ENCODE measurements at regions not wholly inside any gene's neighbourhood (a gene's known extent, or its start where the extent isn't known, plus 50 kb on each side); places are given as distances from the start of the nearest gene placed in this dataset.
"Not testable (repeated sequence)": the region's sequence is repeated elsewhere in the genome, so short reads cannot be mapped to it uniquely, and the experiment has no call there.

DNA sequence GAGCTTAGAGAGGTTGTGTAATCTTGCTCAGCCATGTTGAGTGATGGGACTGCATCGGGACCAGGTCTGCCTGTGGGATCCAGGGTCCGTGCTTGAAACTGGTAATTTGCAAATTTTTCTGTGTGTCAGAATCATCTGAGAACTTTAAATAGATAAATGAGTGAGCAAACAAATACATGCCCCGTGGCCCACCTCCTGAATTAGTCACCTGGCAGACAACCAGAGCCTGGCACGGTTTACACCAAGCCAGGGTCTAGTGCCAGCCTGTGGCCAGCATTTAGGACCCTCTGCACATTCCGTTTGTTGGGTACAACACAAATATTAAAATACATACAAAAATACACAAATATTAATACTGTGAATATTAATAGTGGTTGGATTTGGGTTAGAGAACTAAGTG is 90.6 kb upstream of the STOX2 start:
- DNase-seq (ENCODE audit: low read depth, low spot score) = no peak

DNA sequence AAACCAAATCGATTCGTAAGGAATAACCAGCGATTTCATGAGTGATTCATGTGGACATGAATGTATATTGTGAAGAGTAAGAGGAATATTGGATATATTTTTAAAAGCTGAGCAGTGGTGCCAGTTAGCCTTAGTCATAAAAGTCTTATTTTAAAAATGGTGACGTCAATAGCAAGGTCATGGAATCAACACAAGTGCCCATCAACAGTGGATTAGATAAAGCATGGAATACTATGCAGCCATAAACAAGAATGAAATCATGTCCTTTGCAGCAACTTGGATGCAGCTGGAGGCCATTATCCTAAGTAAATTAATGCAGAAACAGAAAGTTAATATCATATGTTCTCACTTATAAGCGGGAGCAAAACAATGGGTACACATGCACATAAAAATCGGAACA is 89.0 kb upstream of the STOX2 start:
- DNase-seq (ENCODE audit: low read depth, low spot score) = no peak

DNA sequence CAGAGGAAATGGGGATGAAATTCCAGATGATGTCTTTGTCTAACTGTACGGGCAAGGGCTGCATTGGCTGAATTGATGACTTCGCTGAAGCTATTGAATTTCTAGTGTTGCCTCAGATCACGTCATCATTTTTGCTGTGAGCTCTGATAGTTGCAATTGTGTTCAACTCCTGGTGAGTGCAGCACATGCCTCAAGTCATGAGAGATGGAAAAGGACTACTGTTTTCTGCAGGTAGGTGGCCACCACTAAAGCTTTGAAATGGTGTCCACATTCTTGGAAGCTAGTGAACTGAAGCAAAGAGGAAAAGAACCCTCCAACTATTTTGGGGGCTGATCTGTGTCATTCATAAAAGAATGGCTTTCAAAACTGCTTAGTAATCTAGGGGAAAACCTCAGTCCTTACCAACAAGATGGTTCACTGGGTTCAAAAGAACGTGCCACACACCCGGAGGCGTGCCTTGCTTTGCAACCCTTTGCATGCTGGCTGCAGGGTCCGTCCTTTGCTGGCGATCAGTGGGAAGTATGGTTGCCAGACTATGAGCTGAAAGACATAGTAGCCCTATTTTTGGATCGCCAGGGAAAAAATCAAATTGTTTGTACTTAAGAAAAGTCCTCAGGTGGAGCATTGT is 88.1 kb upstream of the STOX2 start:
- DNase-seq (ENCODE audit: low read depth, low spot score) = no peak

DNA sequence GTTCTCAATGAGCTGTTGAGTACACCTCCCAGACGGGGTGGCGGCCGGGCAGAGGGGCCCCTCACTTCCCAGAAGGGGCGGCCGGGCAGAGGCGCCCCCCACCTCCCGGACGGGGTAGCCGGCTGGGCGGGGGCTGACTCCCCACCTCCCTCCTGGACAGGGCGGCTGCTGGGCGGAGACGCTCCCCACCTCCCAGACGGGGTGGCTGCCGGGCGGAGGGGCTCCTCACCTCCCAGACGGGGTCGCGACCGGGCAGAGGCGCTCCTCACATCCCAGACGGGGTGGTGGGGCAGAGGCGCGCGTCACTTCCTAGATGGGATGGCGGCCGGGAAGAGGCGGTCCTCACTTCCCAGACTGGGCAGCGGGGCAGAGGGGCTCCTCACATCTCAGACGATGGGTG is 86.5 kb upstream of the STOX2 start:
- not testable (repeated sequence) for DNase-seq (ENCODE audit: low read depth, low spot score)

DNA sequence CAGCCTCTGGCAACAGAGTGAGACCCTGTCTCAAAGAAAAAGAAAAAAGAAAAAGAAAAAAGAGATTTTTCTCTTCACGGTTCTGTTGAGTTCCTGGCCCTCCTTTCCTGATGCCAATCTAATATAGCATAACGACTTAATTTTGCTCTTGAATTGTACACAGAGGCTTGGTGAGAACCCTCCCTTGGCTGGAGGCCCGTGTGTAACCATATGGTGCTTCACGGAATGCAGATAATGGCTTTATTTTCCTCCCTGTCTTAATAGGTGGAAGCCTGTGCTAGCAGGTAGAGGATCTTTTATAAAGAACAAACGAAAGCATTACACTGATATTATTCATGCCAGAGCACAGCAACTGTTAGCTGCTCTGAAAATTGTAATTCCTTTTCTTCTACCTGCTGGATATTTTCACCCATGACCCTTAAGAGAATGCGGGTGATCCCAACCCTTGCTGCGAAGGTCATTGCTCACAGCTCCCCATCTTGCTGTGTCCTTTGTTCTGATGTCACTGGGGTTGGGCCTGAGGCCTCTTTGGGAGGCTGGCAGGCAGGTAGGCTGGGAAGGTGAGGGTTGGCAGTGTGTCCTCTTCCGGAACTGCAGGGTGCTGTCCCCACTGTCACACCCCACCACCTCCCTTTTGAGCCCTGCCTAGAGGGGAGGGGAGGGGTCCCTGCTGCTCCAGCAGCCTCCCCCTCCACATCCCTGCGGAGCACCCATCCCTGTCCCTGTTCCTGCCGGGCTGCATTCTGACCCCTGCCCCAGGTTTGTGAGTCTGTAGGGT is 83.8 kb upstream of the STOX2 start:
- no peak for DNase-seq (ENCODE audit: low read depth, low spot score)

DNA sequence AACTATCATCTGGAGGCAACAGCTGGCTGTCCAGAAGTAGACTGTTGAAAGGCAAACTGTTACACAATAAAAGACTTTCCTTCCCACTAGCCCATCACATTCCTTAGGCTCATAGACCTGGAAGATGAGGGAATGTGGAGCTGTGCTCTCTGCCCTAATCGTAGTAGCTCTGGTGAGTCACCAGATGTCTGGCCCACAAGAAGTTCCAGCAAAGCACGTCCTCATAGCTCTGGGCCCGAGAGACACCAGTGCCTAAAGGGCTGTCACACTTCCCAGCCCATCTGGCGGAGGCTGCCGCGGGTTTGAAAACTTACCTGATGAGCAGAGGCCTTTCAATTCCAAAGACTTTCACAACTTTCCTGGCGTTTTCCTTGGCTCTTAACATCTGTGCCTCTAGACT is 81.7 kb upstream of the STOX2 start:
- DNase-seq (ENCODE audit: low read depth, low spot score) = no peak

DNA sequence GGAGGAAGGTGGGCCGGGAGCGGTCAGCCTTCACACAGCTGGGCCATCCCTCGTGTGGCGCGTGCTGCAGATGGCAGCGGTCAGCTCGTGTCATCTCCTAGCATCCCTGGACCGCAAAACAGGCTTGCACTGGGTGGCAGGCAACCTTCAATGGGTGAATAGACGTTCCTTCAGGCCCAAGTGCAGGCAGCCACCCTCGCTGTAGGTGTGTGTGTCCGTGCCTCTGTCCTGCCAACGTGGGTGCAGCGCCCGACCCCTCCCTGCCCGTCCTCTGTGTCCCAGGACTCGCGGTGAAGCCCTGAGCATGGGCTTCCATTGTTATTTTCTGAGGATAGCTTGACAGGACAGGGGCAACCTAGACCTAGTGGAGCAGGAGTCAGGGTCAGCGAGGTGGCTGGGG is 79.8 kb upstream of the STOX2 start:
- no peak for DNase-seq (ENCODE audit: low read depth, low spot score)

DNA sequence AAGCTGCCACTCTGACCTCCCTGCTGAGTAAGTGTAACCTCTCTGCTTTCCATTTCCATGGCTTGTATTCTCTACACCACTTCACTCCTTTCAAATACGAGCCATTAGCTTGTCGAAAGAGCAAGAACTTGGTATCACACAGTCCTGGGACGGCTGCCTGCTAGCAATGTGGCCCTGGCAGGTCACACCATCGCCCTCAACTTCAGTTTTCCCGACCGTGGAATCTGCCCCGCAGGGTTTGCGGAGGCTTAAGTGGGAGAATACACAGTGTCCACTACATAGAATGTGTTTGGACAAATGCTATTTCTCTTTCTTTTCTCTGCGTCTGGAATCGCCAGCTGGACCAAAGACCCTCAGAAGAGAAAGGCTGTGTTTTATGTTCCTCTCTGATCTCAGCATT is 78.6 kb upstream of the STOX2 start:
- no peak for DNase-seq (ENCODE audit: low read depth, low spot score)

DNA sequence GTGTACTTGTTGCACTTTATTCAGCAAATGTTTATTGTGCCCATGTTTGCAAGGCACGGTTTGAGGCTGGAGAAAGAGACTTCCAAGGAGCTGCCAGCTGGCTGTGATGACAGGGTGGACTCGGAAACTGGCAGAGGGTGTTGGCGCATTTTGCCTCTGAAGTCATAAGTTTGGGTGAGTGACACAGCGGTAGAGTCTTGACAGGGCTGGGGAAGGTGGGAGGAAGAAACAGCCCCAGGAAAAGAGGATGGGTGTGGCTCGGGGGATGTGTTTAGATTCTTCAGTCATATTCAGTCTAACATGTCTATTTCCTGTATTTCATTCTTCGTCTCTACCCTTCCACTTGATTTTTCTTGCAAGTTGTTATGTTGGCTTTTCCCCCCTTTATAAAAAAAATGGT is 77.0 kb upstream of the STOX2 start:
- DNase-seq (ENCODE audit: low read depth, low spot score) = no peak

DNA sequence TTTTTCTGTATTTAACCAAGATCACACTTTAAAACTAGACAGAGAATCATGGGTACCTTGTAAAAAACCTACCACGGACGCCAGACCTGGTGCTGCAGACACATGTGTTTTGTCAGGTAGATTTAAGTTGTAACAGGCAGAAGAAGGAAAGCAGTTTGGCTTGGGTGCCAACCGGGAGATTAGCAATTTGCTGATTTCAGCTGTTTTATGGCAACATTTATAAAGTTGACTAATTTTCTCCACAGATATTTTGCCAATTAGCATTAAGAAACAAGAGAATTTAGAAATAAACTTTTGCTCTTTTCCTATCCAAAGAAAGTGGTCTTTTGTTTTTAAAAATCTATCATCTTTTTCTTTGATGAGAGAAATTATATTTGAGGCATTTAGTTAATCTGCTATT is 76.3 kb upstream of the STOX2 start:
- no peak for DNase-seq (ENCODE audit: low read depth, low spot score)

DNA sequence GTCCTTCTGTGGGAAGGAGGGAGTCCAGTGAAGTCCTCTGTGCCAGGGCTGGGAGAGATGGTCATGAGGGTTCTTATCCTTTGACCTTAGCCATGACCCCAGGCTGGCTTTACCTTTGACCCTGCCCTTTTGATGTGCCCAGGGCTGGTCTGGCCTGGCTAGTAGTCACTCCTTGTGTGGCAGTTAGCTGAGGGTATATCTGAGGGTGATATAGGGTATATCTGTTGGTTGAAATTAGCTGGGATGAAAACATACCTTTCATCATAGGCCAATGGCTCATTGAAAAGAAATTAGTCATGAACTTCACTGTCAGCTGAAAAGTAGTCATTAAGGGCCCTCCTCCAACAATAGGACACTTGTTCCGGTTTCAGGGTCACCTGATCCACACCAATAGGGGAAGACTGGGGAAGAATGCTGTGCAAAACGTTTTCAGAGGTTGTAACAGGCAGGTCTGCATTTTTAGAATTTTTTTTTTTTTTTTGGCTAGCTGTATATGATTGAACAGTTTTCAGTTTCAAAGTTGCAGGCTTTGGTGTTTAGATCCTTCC is 74.6 kb upstream of the STOX2 start:
- no peak for DNase-seq (ENCODE audit: low read depth, low spot score)

DNA sequence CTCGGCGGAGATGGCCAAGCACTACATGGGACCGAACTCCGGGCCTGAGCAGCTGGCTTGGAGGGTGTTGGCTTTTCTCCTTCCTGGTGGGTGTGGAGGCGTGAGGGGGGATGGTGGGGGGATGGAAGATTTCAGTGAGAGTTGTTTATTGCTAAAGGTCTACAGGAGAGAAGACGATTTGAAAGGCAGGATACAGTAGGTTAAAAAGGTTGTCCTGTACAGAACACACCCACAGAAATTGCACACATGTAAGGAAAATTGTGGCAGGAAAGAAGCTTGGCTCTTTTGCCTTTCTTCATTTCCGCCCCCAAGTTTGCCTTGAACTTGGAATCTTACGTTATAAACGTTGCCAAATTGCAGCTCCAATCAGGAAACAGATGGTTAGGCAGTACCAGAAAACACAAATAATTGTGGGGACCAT is 74.1 kb upstream of the STOX2 start:
- DNase-seq (ENCODE audit: low read depth, low spot score) = peak; percentile 68

DNA sequence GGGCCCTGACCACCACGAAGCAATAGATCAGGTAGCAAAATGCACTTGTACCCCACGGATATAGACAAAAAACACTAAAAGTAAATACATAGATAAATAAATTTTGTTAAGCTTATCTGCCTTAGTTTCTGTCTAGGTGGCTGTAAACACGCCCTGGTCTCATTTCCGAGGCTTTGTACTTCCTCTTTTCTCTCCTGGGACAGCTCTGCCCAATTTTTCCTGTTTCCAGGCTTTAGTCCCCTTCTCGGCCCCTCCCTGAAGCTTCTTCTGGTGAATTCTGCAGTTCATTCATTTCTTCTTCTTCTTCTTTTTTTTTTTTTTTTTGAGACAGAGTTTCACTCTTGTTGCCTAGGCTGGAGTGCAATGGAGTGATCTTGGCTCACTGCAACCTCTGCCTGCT is 73.4 kb upstream of the STOX2 start:
- no peak for DNase-seq (ENCODE audit: low read depth, low spot score)

DNA sequence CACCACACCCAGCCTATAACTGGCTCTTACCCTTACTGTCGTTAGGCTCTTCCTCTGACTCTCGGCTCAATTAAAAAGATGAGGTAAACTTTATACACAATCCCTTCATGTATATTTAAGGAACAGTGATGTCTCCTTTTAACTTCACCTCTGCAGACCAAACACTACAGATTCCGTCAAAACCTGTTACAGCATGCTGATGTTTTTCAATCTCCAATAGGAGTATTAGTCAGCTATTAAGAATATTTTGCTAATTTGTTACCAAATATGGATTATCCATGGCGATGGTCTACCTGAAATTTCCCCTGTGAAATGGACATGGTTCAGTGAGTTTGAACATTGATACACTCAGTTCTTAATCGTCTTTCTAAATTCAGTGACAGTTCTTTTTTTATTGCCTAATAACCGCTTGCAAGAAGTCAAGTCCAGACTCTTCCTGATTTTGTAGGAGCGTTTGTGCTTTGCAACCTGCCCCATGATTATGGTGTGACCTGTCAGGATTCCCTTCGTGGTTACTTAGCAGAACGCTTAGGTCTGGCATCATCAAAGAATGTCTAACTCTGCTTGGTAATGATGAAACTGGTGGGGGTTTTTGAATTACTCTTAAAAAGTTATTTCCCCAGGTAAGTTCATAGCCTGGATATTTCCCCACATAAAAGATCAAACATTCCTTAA is 72.2 kb upstream of the STOX2 start:
- no peak for DNase-seq (ENCODE audit: low read depth, low spot score)

DNA sequence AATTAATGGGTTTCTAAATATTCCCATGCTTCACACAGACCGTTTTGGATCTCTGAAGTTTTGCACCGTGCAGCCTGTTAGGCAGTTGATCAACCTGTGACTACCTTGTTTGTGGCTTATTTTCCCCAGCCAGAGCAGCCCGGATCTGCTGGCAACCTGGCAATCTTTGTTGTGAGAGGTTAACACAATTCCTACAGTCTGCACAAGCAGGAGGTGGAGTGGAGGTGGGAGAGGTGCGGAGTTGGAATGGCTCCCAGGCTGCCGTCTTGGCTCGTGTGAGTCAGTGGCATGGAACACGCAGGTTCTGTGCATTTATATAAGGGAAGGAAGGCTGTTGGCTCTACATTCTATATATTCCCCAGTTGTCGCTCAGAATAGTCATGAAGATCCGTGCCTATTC is 70.9 kb upstream of the STOX2 start:
- DNase-seq (ENCODE audit: low read depth, low spot score) = no peak

DNA sequence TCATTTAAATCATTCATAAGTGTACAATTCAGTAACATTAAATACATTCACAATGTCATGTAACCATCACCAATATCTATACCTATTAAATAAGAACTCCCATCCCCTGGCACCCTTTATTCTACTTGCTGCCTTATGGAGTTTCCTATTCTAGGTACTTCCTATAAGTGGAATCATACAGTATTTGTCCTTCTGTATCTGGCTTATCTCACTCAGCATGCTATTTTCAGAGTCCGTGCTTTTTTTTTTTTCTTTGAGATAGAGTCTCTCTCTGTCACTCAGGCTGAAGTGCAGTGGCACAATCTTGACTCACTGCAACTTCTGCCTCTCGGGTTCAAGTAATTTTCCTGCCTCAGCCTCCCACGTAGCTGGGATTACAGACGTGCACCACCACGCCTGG is 67.9 kb upstream of the STOX2 start:
- no peak for DNase-seq (ENCODE audit: low read depth, low spot score)

DNA sequence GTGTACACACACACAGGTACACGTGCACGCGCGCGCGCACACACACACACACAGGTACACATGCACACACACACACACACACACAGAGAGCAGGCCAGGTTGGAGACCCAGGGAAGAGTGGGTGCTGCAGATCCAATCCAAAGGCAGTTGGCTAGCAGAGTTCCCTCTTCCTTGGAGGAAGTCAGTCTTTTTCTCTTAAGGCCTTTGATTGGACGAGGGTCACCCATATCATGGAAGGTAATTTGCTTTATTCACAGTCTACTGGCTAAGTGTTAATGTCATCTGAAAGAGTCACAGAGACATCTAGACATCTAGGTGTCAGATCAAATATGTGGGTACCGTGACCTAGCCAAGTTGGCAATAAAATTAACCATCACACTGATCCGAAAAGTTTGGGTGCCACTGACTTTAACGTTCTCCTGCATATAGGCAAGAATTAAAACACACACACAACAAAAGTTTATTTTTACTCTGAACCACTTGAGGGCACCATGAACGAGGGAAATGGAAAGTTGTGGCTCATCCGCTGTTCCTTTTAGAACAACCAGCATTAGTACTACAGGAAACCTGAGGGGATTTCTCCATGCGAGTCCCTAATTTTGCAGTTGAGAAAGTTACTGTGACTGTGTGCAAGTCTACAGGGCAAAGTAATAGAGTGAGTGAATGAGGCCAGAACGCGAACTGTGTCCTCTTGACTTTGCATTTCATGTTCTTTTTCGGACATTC is 66.0 kb upstream of the STOX2 start:
- DNase-seq (ENCODE audit: low read depth, low spot score) = no peak

DNA sequence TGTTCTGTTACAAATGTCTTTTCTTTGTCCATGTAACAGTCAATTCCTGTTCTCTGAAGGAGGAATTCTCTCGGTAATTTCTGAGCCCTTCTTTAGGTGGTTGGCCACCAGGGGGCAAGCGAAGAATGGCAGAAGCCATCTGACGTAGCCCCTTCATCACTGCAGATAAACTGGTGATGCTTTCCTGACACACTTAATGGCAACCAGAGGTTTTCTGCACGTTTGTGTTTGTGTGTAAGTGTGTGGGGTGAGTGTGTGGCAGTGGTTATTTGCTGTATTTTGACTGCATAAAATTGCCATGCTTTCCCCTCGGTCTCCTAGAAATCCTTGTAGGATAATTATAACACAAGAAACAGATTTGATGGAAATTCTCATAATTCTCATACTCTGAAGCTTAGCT is 64.8 kb upstream of the STOX2 start:
- DNase-seq (ENCODE audit: low read depth, low spot score) = peak; percentile 57

DNA sequence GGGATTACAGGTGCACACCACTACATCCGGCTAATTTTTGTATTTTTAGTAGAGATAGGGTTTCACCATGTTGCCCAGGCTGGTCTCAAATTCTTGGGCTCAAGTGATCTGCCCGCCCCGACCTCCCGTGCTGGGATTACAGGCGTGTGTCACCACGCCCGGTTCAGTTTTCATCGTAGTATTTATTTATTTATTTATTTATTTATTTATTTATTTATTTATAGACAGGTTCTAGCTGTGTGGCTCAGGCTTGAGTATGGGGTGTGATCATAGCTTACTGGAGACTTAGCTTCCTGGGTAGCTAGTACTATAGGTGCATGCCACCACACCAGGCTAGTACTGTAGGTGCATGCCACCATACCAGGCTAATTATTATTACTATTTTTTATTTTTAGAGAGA is 64.1 kb upstream of the STOX2 start:
- no peak for DNase-seq (ENCODE audit: low read depth, low spot score)

DNA sequence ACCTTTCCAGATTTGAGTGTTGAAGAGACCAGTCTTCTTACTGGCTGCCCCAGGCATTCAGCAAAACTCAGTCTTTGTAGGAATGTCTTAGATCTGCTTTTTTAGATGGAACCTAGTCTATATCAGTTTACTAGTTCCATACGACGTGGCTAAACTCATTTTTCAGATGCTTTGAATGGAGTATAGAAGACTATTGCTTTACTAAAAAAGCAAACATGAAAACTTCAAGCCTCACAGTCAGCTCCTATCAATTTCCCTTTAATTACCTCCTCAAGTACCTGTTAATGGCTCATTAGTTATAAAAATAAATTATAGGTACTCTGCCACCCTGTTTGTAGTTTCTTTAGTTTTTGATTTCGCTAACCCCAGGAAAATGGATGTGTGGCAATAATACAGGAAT is 63.0 kb upstream of the STOX2 start:
- no peak for DNase-seq (ENCODE audit: low read depth, low spot score)

DNA sequence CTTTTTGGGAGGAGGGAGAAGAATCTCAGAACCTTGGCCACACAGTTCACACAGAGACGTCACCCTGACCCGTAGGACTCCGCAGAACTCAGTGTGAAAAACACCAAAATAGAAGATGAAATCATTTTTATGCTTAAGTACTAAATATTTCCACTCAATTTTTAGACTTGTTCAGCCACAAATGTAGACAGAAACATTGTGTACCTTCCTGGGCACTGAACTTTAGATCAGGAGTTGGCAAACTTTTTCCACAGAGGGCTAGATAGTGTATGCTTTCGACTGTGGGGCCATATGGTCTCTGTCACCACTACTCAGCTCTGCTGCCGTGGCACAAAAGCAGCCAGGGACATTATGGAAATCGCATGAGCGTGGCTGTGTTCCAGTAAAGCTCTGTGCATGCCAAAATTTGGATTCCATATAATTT is 61.8 kb upstream of the STOX2 start:
- no peak for DNase-seq (ENCODE audit: low read depth, low spot score)

DNA sequence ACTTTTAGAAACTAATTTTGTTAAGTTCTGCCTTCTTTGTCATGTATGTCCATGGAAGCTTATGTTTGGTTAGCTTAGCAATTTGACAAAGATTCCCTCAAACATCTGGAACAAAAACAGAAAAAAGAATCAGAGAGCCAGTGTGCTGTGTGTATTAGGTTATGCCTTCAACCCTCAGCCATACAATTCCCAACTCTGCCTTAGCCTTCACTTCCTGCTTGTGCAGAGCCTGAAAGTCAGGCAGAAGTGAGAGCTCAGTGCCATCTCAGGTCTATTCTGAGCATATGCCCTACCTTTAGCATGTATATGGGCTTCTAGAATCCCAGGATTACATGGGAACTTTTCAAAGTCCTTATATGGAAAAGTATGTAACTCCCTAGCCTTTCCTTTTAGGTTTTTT is 58.2 kb upstream of the STOX2 start:
- no peak for DNase-seq (ENCODE audit: low read depth, low spot score)

Measured in pulmonary artery endothelial cell (primary cell).